Thyroid gland (tissue), 4 donors: ENCODE measurements at regions not wholly inside any gene's neighbourhood (a gene's known extent, or its start where the extent isn't known, plus 50 kb on each side); places are given as distances from the start of the nearest gene placed in this dataset.

Experiments
- POLR2A ChIP-seq, 2 donors: fragments of 450-650 bp; IDR thresholded peaks; one replicate each; pipeline ENCODE4 v1.6.1; 2017; ENCODE audit warnings: antibody characterized with exemption in 2 of 2, mild to moderate bottlenecking in 2 of 2, moderate library complexity in 1 of 2
- TF ChIP-seq, protein P1 (sequence below), 6 experiments: fragments of 200-600 bp in 3 of 6; fragments of 450-650 bp in 3 of 6; sonication (generic) in 3 of 6; IDR thresholded peaks; one replicate each; pipeline ENCODE4 v1.5.1; 2016 to 2019; ENCODE audit warnings: antibody characterized with exemption in 6 of 6, mild to moderate bottlenecking in 2 of 6, inconsistent platforms in 1 of 6, moderate library complexity in 1 of 6

DNA sequence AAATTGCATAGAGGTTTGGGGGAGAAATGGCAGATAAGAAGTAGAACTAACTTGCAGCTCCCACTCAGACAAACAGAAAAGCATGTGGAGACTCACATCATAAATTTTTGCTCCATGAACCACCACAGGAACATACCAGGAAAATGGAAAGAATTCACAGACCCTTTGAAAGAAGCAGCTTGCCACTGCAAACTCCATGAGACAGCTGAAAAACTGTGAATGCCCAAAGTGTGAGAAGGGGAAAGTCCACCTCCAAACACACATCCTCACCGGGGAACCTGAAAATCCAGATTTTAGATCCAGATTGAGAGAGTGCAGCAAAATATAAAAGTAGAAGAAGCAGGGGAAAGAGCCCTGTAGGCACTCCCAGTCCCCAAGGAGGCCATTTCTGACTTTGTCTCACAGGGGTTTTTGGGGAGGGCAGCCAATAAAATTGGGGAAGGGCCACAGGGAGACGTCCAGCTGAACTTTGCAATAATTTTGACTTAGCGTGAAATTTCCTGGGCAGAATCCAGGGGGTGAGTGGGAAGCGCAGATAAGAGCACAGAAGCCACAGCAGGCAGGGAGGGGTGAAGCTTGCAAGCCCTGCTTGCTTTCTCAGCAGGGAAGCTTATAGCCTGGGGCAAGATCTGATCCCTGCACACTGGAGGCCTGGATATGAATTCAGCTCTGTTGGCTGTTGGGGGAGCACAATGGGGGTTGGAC, 183.4 kb upstream of the UBE2E2 start:
- TF ChIP-seq, protein P1, sequence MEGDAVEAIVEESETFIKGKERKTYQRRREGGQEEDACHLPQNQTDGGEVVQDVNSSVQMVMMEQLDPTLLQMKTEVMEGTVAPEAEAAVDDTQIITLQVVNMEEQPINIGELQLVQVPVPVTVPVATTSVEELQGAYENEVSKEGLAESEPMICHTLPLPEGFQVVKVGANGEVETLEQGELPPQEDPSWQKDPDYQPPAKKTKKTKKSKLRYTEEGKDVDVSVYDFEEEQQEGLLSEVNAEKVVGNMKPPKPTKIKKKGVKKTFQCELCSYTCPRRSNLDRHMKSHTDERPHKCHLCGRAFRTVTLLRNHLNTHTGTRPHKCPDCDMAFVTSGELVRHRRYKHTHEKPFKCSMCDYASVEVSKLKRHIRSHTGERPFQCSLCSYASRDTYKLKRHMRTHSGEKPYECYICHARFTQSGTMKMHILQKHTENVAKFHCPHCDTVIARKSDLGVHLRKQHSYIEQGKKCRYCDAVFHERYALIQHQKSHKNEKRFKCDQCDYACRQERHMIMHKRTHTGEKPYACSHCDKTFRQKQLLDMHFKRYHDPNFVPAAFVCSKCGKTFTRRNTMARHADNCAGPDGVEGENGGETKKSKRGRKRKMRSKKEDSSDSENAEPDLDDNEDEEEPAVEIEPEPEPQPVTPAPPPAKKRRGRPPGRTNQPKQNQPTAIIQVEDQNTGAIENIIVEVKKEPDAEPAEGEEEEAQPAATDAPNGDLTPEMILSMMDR (IDR thresholded peaks at IDR 0.05) = no peak
- TF ChIP-seq POLR2A (IDR thresholded peaks at IDR 0.05) = no peak
